ENCODE measurements at regions not wholly inside any gene's neighbourhood (a gene's known extent, or its start where the extent isn't known, plus 50 kb on each side); places are given as distances from the start of the nearest gene placed in this dataset.
"Not testable (repeated sequence)": the region's sequence is repeated elsewhere in the genome, so short reads cannot be mapped to it uniquely, and the experiment has no call there.

DNA sequence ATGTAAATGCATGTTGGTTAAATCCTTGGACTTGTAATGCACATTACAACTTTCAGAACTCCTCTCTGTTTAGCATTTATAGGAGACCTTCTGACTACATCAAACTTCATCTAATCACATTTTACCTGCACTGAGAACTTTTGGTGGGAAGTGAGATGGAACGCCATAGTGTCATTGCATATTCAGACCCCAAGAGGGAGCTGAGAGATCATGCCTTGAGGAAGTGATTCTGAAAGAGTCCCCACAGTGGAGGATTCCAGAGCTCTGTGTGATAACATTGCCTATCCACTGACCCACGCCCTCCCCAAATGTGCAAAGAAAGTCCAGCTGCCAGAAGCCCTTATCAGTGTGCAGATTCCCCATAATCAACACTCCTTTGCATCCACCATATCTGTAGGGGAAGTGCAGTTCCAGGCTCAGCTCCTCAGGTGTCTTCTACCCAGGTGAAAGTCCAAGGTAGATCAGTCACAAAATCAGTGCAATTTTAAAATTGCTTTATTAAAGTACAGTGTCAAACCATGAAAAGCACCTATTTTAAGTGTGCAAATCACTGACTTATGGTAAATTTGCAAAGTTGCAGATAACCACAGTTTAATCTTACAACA, 212.4 kb downstream of the RPIA start:
- no peak for DNase-seq (ENCODE audit: low read depth)
- TF ChIP-seq, protein P1, sequence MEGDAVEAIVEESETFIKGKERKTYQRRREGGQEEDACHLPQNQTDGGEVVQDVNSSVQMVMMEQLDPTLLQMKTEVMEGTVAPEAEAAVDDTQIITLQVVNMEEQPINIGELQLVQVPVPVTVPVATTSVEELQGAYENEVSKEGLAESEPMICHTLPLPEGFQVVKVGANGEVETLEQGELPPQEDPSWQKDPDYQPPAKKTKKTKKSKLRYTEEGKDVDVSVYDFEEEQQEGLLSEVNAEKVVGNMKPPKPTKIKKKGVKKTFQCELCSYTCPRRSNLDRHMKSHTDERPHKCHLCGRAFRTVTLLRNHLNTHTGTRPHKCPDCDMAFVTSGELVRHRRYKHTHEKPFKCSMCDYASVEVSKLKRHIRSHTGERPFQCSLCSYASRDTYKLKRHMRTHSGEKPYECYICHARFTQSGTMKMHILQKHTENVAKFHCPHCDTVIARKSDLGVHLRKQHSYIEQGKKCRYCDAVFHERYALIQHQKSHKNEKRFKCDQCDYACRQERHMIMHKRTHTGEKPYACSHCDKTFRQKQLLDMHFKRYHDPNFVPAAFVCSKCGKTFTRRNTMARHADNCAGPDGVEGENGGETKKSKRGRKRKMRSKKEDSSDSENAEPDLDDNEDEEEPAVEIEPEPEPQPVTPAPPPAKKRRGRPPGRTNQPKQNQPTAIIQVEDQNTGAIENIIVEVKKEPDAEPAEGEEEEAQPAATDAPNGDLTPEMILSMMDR (IDR thresholded peaks at IDR 0.05; ENCODE audit: low read depth, low read length, missing control alignments): no peak
- H3K4me3 ChIP-seq (ENCODE audit: low read depth, low read length): no peak overlapping the region

DNA sequence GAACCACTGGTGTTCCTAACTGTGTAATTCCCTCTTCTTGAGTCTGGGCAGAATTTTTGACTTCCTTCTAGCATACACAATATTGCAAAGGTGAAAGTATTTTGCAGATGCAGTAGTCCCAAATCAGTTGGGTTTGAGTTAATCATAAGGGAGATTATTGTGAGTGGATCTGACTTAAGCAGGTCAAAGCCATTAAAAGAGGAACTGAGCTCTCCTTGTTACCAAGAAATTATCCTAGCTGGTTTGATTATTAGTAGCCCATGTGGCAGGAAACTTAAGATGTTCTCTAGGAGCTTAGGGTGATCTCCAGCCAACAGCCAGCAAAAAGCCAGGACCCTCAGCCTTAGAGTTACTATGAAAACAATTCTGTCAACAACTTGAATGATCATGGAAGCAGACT, 221.8 kb downstream of the RPIA start:
- TF ChIP-seq, protein P1 (IDR thresholded peaks at IDR 0.05; ENCODE audit: low read depth, low read length, missing control alignments): no peak
- no peak overlapping the region for H3K4me3 ChIP-seq (ENCODE audit: low read depth, low read length)
- no peak for DNase-seq (ENCODE audit: low read depth)

DNA sequence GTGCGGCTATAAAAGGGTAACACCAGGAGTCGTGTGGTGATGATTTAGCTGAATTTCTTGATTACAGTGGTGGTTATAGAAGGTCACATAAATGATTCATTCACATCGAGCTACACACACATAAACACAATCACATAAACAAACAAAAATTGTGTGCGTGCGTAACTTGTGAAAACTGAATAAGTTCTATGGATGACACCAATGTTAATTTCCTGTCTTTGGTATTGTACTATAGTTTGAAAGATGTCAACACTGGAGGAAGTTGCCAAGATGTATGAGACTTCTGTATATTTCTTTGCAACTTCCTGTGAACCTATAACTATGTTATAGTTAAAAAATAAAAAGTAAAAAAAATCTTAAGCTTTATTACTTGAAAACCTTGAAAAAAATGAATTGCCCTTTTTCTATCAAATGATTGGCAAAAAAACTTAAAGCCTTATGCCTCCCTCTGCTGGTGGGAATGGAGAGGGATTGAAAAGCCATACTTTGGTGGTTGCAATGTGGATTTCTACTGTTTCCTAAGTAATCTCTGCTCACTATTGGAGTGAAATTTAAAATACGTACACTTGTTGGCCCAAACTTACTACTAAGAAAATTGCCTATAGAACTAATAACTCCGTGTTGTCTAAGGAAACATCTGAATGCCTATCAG, 227.7 kb downstream of the RPIA start:
- no peak for DNase-seq (ENCODE audit: low read depth)
- TF ChIP-seq, protein P1 (IDR thresholded peaks at IDR 0.05; ENCODE audit: low read depth, low read length, missing control alignments): no peak

DNA sequence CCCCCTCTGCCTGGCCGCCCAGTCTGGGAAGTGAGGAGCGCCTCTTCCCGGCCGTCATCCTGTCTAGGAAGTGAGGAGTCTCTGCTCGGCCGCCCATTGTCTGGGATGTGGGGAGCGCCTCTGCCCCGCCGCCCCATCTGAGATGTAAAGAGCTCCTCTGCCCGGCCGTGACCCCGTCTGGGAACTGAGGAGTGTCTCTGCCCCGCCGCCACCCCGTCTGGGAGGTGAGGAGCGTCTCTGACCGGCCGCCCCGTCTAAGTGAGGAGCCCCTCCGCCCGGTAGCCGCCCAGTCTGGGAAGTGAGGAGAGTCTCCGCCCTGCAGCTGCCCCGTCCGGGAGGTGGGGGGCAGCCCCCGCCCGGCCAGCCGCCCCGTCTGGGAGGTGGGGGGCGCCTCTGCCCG, 228.9 kb downstream of the RPIA start:
- not testable (repeated sequence) for H3K4me3 ChIP-seq (ENCODE audit: low read depth, low read length); DNase-seq (ENCODE audit: low read depth)

More for the DNA sequence above, 227.7 kb downstream of the RPIA start:
- no peak overlapping the region for H3K4me3 ChIP-seq (ENCODE audit: low read depth, low read length)

- TF ChIP-seq, protein P1 (IDR thresholded peaks at IDR 0.05; ENCODE audit: low read depth, low read length, missing control alignments): no peak
- no peak overlapping the region for H3K4me3 ChIP-seq (ENCODE audit: low read depth, low read length)
- DNase-seq (ENCODE audit: low read depth): no peak
Measured at GRCh38 chr2:88924533-88924932, 233.1 kb downstream of the RPIA start.

- H3K4me3 ChIP-seq (ENCODE audit: low read depth, low read length): no peak overlapping the region
- TF ChIP-seq, protein P1 (IDR thresholded peaks at IDR 0.05; ENCODE audit: low read depth, low read length, missing control alignments): no peak
- DNase-seq (ENCODE audit: low read depth): no peak
Measured at GRCh38 chr2:88925770-88926462, 234.4 kb downstream of the RPIA start.

- no peak for DNase-seq (ENCODE audit: low read depth)
- TF ChIP-seq, protein P1 (IDR thresholded peaks at IDR 0.05; ENCODE audit: low read depth, low read length, missing control alignments): no peak
- no peak overlapping the region for H3K4me3 ChIP-seq (ENCODE audit: low read depth, low read length)
Measured at GRCh38 chr2:88927128-88927527, 235.7 kb downstream of the RPIA start.

All from GM12864 (cell line).